Liver (tissue), 8 donors: ENCODE measurements at regions not wholly inside any gene's neighbourhood (a gene's known extent, or its start where the extent isn't known, plus 50 kb on each side); places are given as distances from the start of the nearest gene placed in this dataset.

Source experiments
- DNase-seq: peaks from one replicate; pipeline ENCODE4 v3.0.0-alpha.2; 2017; ENCODE audit warnings: low spot score
- H3K27ac ChIP-seq, 2 donors: one replicate each; pipeline ENCODE4 v1.7.0; 2013; ENCODE audit warnings: inconsistent platforms in 2 of 2, low read length in 2 of 2, control low read depth in 1 of 2, low read depth in 1 of 2, mild to moderate bottlenecking in 1 of 2
- H3K27me3 ChIP-seq, 4 donors: one replicate each; pipeline versions ENCODE4 v1.6.1 to v1.7.0; 2013; ENCODE audit warnings: low read length in 3 of 4, inconsistent platforms in 1 of 4, mild to moderate bottlenecking in 1 of 4, moderate library complexity in 1 of 4; ENCODE audit not compliant: control insufficient read depth in 4 of 4, insufficient read depth in 4 of 4
- H3K36me3 ChIP-seq, 4 donors: one replicate each; pipeline versions ENCODE4 v1.6.1 to v1.7.0; 2013; ENCODE audit warnings: low read length in 3 of 4, mild to moderate bottlenecking in 3 of 4, low read depth in 1 of 4, moderate library complexity in 1 of 4; ENCODE audit not compliant: control insufficient read depth in 4 of 4, insufficient read depth in 3 of 4
- H3K4me1 ChIP-seq, 4 donors: one replicate each; pipeline versions ENCODE4 v1.6.1 to v1.7.0; 2013; ENCODE audit warnings: low read length in 3 of 4, mild to moderate bottlenecking in 3 of 4, moderate library complexity in 1 of 4; ENCODE audit not compliant: control insufficient read depth in 4 of 4, insufficient read depth in 4 of 4
- H3K4me3 ChIP-seq, 3 donors: one replicate each; pipeline versions ENCODE4 v1.6.1 to v1.7.0; 2013; ENCODE audit warnings: low read length in 3 of 3, control low read depth in 1 of 3, low read depth in 1 of 3, mild to moderate bottlenecking in 1 of 3
- H3K9ac ChIP-seq, 2 donors: one replicate each; pipeline ENCODE4 v1.7.0; 2013; ENCODE audit warnings: low read length in 2 of 2, mild to moderate bottlenecking in 2 of 2, moderate library complexity in 2 of 2, control low read depth in 1 of 2, low read depth in 1 of 2
- H3K9me3 ChIP-seq, 4 donors: one replicate each; pipeline versions ENCODE4 v1.6.1 to v1.7.0; 2013; ENCODE audit warnings: low read length in 3 of 4; ENCODE audit not compliant: control insufficient read depth in 4 of 4
- ATF3 ChIP-seq: IDR thresholded peaks from 2 replicates; pipeline ENCODE4 v1.6.1; 2016; ENCODE audit warnings: antibody characterized with exemption
- CTCF ChIP-seq: fragments of 150-350 bp; IDR thresholded peaks from 2 replicates; pipeline ENCODE4 v1.5.1; 2017; ENCODE audit warnings: improper control_type of control experiment, low read depth, low read length; ENCODE audit not compliant: missing input control
- EGR1 ChIP-seq, 2 donors: IDR thresholded peaks; 2 replicates each; pipeline ENCODE4 v1.6.1; 2016 to 2018; ENCODE audit warnings: antibody characterized with exemption in 2 of 2, low read depth in 2 of 2
- FOXA1 ChIP-seq: IDR thresholded peaks from 2 replicates; pipeline ENCODE4 v1.6.1; 2016; ENCODE audit warnings: antibody characterized with exemption
- FOXA2 ChIP-seq: IDR thresholded peaks from 2 replicates; pipeline ENCODE4 v1.6.1; 2016; ENCODE audit warnings: antibody characterized with exemption
- GABPA ChIP-seq, 2 donors: IDR thresholded peaks in 1 of 2; conservative IDR thresholded peaks in 1 of 2; 2 replicates each; pipeline ENCODE4 v1.6.1; 2016; ENCODE audit warnings: antibody characterized with exemption in 2 of 2, mild to moderate bottlenecking in 1 of 2, moderate library complexity in 1 of 2
- HNF4A ChIP-seq, 2 donors: conservative IDR thresholded peaks; 2 replicates each; pipeline ENCODE4 v1.6.1; 2016; ENCODE audit warnings: antibody characterized with exemption in 2 of 2, mild to moderate bottlenecking in 2 of 2
- HNF4G ChIP-seq: IDR thresholded peaks from 2 replicates; pipeline ENCODE4 v1.6.1; 2016; ENCODE audit warnings: antibody characterized with exemption
- JUND ChIP-seq, 2 donors: IDR thresholded peaks; 2 replicates each; pipeline ENCODE4 v1.6.1; 2016; ENCODE audit warnings: antibody characterized with exemption in 2 of 2
- MAX ChIP-seq: IDR thresholded peaks from 2 replicates; pipeline ENCODE4 v1.6.1; 2016; ENCODE audit warnings: antibody characterized with exemption
- NR2F2 ChIP-seq: IDR thresholded peaks from 2 replicates; pipeline ENCODE4 v1.6.1; 2016; ENCODE audit warnings: antibody characterized with exemption
- RAD21 ChIP-seq, 2 donors: IDR thresholded peaks; 2 replicates each; pipeline ENCODE4 v1.6.1; 2016; ENCODE audit warnings: antibody characterized with exemption in 2 of 2, mild to moderate bottlenecking in 2 of 2
- REST ChIP-seq: IDR thresholded peaks from 2 replicates; pipeline ENCODE4 v1.6.1; 2016; ENCODE audit warnings: antibody characterized with exemption, mild to moderate bottlenecking
- RXRA ChIP-seq, 2 donors: IDR thresholded peaks; 2 replicates each; pipeline ENCODE4 v1.6.1; 2017 to 2018; ENCODE audit warnings: antibody characterized with exemption in 2 of 2, mild to moderate bottlenecking in 1 of 2
- SP1 ChIP-seq: IDR thresholded peaks from 2 replicates; pipeline ENCODE4 v1.6.1; 2018; ENCODE audit warnings: antibody characterized with exemption, mild to moderate bottlenecking
- TAF1 ChIP-seq: conservative IDR thresholded peaks from 2 replicates; pipeline ENCODE4 v1.6.1; 2016; ENCODE audit warnings: antibody characterized with exemption, mild to moderate bottlenecking
- YY1 ChIP-seq: IDR thresholded peaks from 2 replicates; pipeline ENCODE4 v1.6.1; 2016; ENCODE audit warnings: antibody characterized with exemption, mild to moderate bottlenecking
- ZBTB33 ChIP-seq: IDR thresholded peaks from 2 replicates; pipeline ENCODE4 v1.6.1; 2016; ENCODE audit warnings: antibody characterized with exemption
- WGBS: extraction: QIAGEN DNeasy Blood & Tissue Kit; methylation state at CpG from one replicate; pipeline ENCODE4 v1.1.7; 2013; 5-methylcytosine and 5-hydroxymethylcytosine counted together
- donor health status: healthy.
- donor health status: healthy.
- donor health status: healthy.
- donor health status: healthy.
- donor health status: healthy.

- Histone ChIP-seq H3K9me3 (peaks cover 2 to 4% (median 2%) of the 10 kb centered on the region in 4 donors), H3K27ac (no peak overlapping the region), H3K27me3 (peaks cover 0 to 5% (median 0%) of the 10 kb centered on the region in 4 donors), H3K4me1 (no peaks in the 10 kb centered on the region), H3K4me3 (no peak overlapping the region), H3K9ac (no peak overlapping the region), H3K36me3 (no peaks in the 10 kb centered on the region)
- WGBS: 57% methylated on average over 5 of the region's 5 CpGs
- no peak for DNase-seq
- TF ChIP-seq ZBTB33 (no peak), HNF4A (conservative IDR thresholded peaks at IDR 0.05) (no peak), JUND (IDR thresholded peaks at IDR 0.05) (no peak), ATF3 (no peak), TAF1 (no peak), RAD21 (IDR thresholded peaks at IDR 0.05) (no peak), HNF4G (no peak), EGR1 (IDR thresholded peaks at IDR 0.05; ENCODE audit: low read depth in 2 of 2) (no peak), GABPA (IDR thresholded peaks at IDR 0.05 in 1 of 2, conservative IDR thresholded peaks at IDR 0.05 in 1 of 2) (no peak), FOXA1 (no peak), YY1 (no peak)
Measured at GRCh38 chr15:93159930-93160329, 70.9 kb upstream of the RGMA start.

GRCh38 chr15:93158097-93158900 is 69.3 kb upstream of the RGMA start:
- H3K9me3 ChIP-seq: peaks cover 2 to 8% (median 3%) of the 10 kb centered on the region in 4 donors
- H3K36me3 ChIP-seq: no peaks in the 10 kb centered on the region
- TF ChIP-seq RXRA (IDR thresholded peaks at IDR 0.05) (no peak), GABPA (IDR thresholded peaks at IDR 0.05 in 1 of 2, conservative IDR thresholded peaks at IDR 0.05 in 1 of 2) (no peak), NR2F2 (no peak), SP1 (no peak), HNF4A (conservative IDR thresholded peaks at IDR 0.05) (no peak), HNF4G (no peak), EGR1 (IDR thresholded peaks at IDR 0.05; ENCODE audit: low read depth in 2 of 2) (no peak), FOXA2 (no peak), FOXA1 (no peak), TAF1 (no peak), ZBTB33 (no peak), REST (no peak), MAX (no peak), ATF3 (no peak), JUND (IDR thresholded peaks at IDR 0.05) (no peak), RAD21 (IDR thresholded peaks at IDR 0.05) (no peak), YY1 (no peak), CTCF (no peak)
- no peak overlapping the region for H3K27ac ChIP-seq
- 81% methylated on average over 13 of the region's 13 CpGs for WGBS
- H3K4me3 ChIP-seq: no peak overlapping the region
- peaks cover 0 to 5% (median 0%) of the 10 kb centered on the region in 4 donors for H3K27me3 ChIP-seq
- H3K9ac ChIP-seq: no peak overlapping the region
- DNase-seq: no peak
- H3K4me1 ChIP-seq: no peaks in the 10 kb centered on the region
